Lung (tissue), 11 donors: ENCODE measurements at regions not wholly inside any gene's neighbourhood (a gene's known extent, or its start where the extent isn't known, plus 50 kb on each side); places are given as distances from the start of the nearest gene placed in this dataset.
A peak's percentile ranks its signal among the peaks of the same experiment; 100 is the strongest.

Experiments used
- ATAC-seq: fragments of 200-7000 bp; cut with Tn5 transposase; one replicate; pipeline ENCODE4 v1.9.1; 2020; ENCODE audit warnings: moderate number of reproducible peaks; ENCODE audit not compliant: insufficient read depth, low FRiP score
- DNase-seq, 3 donors: peaks; one replicate each; pipeline ENCODE4 v3.0.0-alpha.2; 2013 to 2017
- H3K27ac ChIP-seq, 2 donors: one replicate each; pipeline ENCODE4 v1.5.1; 2013; ENCODE audit warnings: mild to moderate bottlenecking in 2 of 2, moderate library complexity in 2 of 2, control low read depth in 1 of 2, inconsistent platforms in 1 of 2, low read depth in 1 of 2, low read length in 1 of 2
- H3K27me3 ChIP-seq, 3 donors: one replicate each; pipeline ENCODE4 v1.5.1; 2013; ENCODE audit warnings: low read length in 2 of 3; ENCODE audit not compliant: control insufficient read depth in 3 of 3, insufficient read depth in 3 of 3
- H3K36me3 ChIP-seq, 4 donors: one replicate each; pipeline ENCODE4 v1.5.1; 2013; ENCODE audit warnings: low read length in 4 of 4, mild to moderate bottlenecking in 1 of 4, moderate library complexity in 1 of 4; ENCODE audit not compliant: control insufficient read depth in 4 of 4, insufficient read depth in 4 of 4
- H3K4me1 ChIP-seq, 5 donors: one replicate each; pipeline ENCODE4 v1.5.1; 2013; ENCODE audit warnings: low read length in 5 of 5, mild to moderate bottlenecking in 2 of 5, moderate library complexity in 1 of 5; ENCODE audit not compliant: control insufficient read depth in 5 of 5, insufficient read depth in 5 of 5
- H3K4me3 ChIP-seq: one replicate; pipeline ENCODE4 v1.5.1; 2013; ENCODE audit warnings: mild to moderate bottlenecking, control low read depth, moderate library complexity
- H3K9ac ChIP-seq, 2 donors: one replicate each; pipeline ENCODE4 v1.5.1; 2013; ENCODE audit warnings: low read length in 2 of 2, control low read depth in 1 of 2; ENCODE audit not compliant: insufficient read depth in 1 of 2
- H3K9me3 ChIP-seq, 4 donors: one replicate each; pipeline ENCODE4 v1.5.1; 2013; ENCODE audit warnings: low read length in 3 of 4, mild to moderate bottlenecking in 1 of 4, moderate library complexity in 1 of 4; ENCODE audit not compliant: control insufficient read depth in 4 of 4, insufficient read depth in 3 of 4
- CTCF ChIP-seq: IDR thresholded peaks from 2 replicates; pipeline ENCODE4 v1.5.1; 2012; ENCODE audit warnings: mild to moderate bottlenecking; ENCODE audit errors: control extremely low read depth, extremely low read depth
- WGBS, 2 donors: extraction: QIAGEN DNeasy Blood & Tissue Kit; methylation state at CpG; one replicate each; pipeline ENCODE4 v1.1.7; 2013; 5-methylcytosine and 5-hydroxymethylcytosine counted together
- donor health status: control.
- donor health status: control.
- donor health status: Bipolar disorder and iron deficiency.
- donor health status: healthy.
- donor health status: DM: yes; HTN: yes; CAD: no.

- H3K27ac ChIP-seq: peak overlapping the region in 1 of 2 donors; percentile 2
- no peak for TF ChIP-seq CTCF
- H3K9me3 ChIP-seq: peaks cover 0 to 3% (median 0%) of the 10 kb centered on the region in 4 donors
- no peak overlapping the region for H3K4me3 ChIP-seq
- peak; percentile 41 for ATAC-seq
- 33 to 43% methylated on average over 1 of the region's 1 CpG for WGBS, 2 donors
- H3K4me1 ChIP-seq: peaks cover 0 to 2% (median 0%) of the 10 kb centered on the region in 5 donors
- H3K9ac ChIP-seq: no peak overlapping the region
- peak in 2 of 3 donors; percentile 55 to 58 for DNase-seq
- no peaks in the 10 kb centered on the region for H3K27me3 ChIP-seq
- H3K36me3 ChIP-seq: no peaks in the 10 kb centered on the region
These were observed 242.6 kb upstream of the FAT3 start for GRCh38 chr11:91981995-91982394.

GRCh38 chr11:91979775-91980174 lies 244.8 kb upstream of the FAT3 start:
- Histone ChIP-seq H3K9me3 (no peaks in the 10 kb centered on the region), H3K4me3 (no peak overlapping the region), H3K4me1 (peaks cover 0 to 4% (median 2%) of the 10 kb centered on the region in 5 donors), H3K9ac (no peak overlapping the region), H3K27ac (no peak overlapping the region), H3K36me3 (no peaks in the 10 kb centered on the region), H3K27me3 (no peaks in the 10 kb centered on the region)
- no peak for DNase-seq
- ATAC-seq: no peak
- WGBS, 2 donors: 66 to 72% methylated on average over 1 of the region's 1 CpG
- TF ChIP-seq CTCF: no peak

GRCh38 chr11:91978747-91979146 lies 245.9 kb upstream of the FAT3 start:
- peaks cover 0 to 4% (median 2%) of the 10 kb centered on the region in 5 donors for H3K4me1 ChIP-seq
- no peak overlapping the region for H3K9ac ChIP-seq
- no peak for DNase-seq
- no peak overlapping the region for H3K4me3 ChIP-seq
- H3K9me3 ChIP-seq: no peaks in the 10 kb centered on the region
- TF ChIP-seq CTCF: no peak
- ATAC-seq: no peak
- H3K27ac ChIP-seq: no peak overlapping the region
- WGBS, 2 donors: 87 to 93% methylated on average over 1 of the region's 1 CpG
- H3K27me3 ChIP-seq: no peaks in the 10 kb centered on the region
- H3K36me3 ChIP-seq: no peaks in the 10 kb centered on the region

GRCh38 chr11:91972665-91973266 lies 251.9 kb upstream of the FAT3 start:
- TF ChIP-seq CTCF: no peak
- no peak overlapping the region for H3K4me3 ChIP-seq
- no peak overlapping the region for H3K27ac ChIP-seq
- H3K36me3 ChIP-seq: no peaks in the 10 kb centered on the region
- DNase-seq: no peak
- 72 to 76% methylated on average over 3 of the region's 3 CpGs for WGBS, 2 donors
- H3K4me1 ChIP-seq: peaks cover 0 to 11% (median 0%) of the 10 kb centered on the region in 5 donors
- H3K27me3 ChIP-seq: no peaks in the 10 kb centered on the region
- no peak overlapping the region for H3K9ac ChIP-seq
- no peak for ATAC-seq
- H3K9me3 ChIP-seq: no peaks in the 10 kb centered on the region
